Smooth muscle cell (in vitro differentiated cells): ENCODE measurements at regions not wholly inside any gene's neighbourhood (a gene's known extent, or its start where the extent isn't known, plus 50 kb on each side); places are given as distances from the start of the nearest gene placed in this dataset.

Source experiments
- DNase-seq: peaks from one replicate; lab custom pipeline; 2025; ENCODE audit not compliant: unreplicated experiment; lab: John Stamatoyannopoulos, UW
- H2AFZ ChIP-seq: fragments of 200-600 bp; sonication (generic); 2 replicates; pipeline ENCODE4 v1.6.0; 2016; ENCODE audit warnings: antibody characterized with exemption, low read depth, mild to moderate bottlenecking
- H3F3A ChIP-seq: fragments of 200-600 bp; sonication (generic); 2 replicates; pipeline ENCODE4 v1.6.0; 2017; ENCODE audit warnings: antibody characterized with exemption, low read depth
- H3K27ac ChIP-seq: fragments of 200-600 bp; sonication (generic); 2 replicates; pipeline ENCODE4 v1.5.1; 2016; ENCODE audit warnings: low read depth, mild to moderate bottlenecking
- H3K27me3 ChIP-seq: fragments of 200-600 bp; sonication (generic); 2 replicates; pipeline ENCODE4 v1.6.1; 2016; ENCODE audit warnings: low read depth, mild to moderate bottlenecking
- H3K36me3 ChIP-seq: fragments of 200-600 bp; sonication (generic); 2 replicates; pipeline ENCODE4 v1.5.1; 2016; ENCODE audit warnings: low read depth
- H3K4me1 ChIP-seq: fragments of 200-600 bp; sonication (generic); 2 replicates; pipeline ENCODE4 v1.5.1; 2016; ENCODE audit warnings: low read depth
- H3K4me2 ChIP-seq: fragments of 200-600 bp; sonication (generic); 2 replicates; pipeline ENCODE4 v1.6.0; 2016; ENCODE audit warnings: mild to moderate bottlenecking
- H3K4me3 ChIP-seq: fragments of 200-600 bp; sonication (generic); 2 replicates; pipeline ENCODE4 v1.5.1; 2016; ENCODE audit warnings: mild to moderate bottlenecking
- H3K79me2 ChIP-seq: fragments of 200-600 bp; sonication (generic); 2 replicates; pipeline ENCODE4 v1.6.0; 2016; ENCODE audit warnings: low read depth, mild to moderate bottlenecking
- H3K9ac ChIP-seq: fragments of 200-600 bp; sonication (generic); 2 replicates; pipeline ENCODE4 v1.6.0; 2016; ENCODE audit warnings: low read depth
- H3K9me3 ChIP-seq: fragments of 200-600 bp; sonication (generic); replicated peaks from 2 replicates; pipeline ENCODE4 v1.5.1; 2016; ENCODE audit warnings: low read depth
- H4K20me1 ChIP-seq: fragments of 200-600 bp; sonication (generic); 2 replicates; pipeline ENCODE4 v1.6.0; 2016; ENCODE audit warnings: low read depth
- WGBS: methylation state at CpG from one replicate; pipeline ENCODE4 v1.1.7; 2016; ENCODE audit warnings: low lambda C conversion rate; 5-methylcytosine and 5-hydroxymethylcytosine counted together
- TF ChIP-seq, protein P1 (sequence below): fragments of 200-600 bp; sonication (generic); IDR thresholded peaks from 2 replicates; pipeline ENCODE4 v1.5.1; 2017; ENCODE audit warnings: borderline replicate concordance, mild to moderate bottlenecking, antibody characterized with exemption; ENCODE audit not compliant: insufficient read depth, poor library complexity, severe bottlenecking

DNA sequence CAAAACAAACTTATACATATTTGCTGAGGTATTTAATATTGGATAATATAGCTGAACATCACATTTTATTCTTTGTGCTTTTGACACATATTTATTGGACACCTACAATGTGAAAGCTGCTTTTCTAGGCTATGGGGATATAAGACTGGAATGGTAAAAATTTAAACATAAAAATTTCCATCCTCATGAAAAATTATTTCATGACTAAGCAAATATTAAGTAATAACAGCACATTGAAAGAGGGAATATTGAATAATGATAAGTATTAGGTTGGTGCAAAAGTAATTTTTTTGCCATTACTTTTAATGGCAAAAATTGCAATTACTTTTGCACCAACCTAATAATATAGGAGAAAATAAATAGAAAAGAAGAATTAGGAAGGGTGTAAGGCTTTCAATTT is 972.5 kb upstream of the CDH8 start:
- TF ChIP-seq, protein P1, sequence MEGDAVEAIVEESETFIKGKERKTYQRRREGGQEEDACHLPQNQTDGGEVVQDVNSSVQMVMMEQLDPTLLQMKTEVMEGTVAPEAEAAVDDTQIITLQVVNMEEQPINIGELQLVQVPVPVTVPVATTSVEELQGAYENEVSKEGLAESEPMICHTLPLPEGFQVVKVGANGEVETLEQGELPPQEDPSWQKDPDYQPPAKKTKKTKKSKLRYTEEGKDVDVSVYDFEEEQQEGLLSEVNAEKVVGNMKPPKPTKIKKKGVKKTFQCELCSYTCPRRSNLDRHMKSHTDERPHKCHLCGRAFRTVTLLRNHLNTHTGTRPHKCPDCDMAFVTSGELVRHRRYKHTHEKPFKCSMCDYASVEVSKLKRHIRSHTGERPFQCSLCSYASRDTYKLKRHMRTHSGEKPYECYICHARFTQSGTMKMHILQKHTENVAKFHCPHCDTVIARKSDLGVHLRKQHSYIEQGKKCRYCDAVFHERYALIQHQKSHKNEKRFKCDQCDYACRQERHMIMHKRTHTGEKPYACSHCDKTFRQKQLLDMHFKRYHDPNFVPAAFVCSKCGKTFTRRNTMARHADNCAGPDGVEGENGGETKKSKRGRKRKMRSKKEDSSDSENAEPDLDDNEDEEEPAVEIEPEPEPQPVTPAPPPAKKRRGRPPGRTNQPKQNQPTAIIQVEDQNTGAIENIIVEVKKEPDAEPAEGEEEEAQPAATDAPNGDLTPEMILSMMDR = no peak
- Histone ChIP-seq H3K36me3 (no peaks in the 10 kb centered on the region), H3K27ac (no peak overlapping the region)

DNA sequence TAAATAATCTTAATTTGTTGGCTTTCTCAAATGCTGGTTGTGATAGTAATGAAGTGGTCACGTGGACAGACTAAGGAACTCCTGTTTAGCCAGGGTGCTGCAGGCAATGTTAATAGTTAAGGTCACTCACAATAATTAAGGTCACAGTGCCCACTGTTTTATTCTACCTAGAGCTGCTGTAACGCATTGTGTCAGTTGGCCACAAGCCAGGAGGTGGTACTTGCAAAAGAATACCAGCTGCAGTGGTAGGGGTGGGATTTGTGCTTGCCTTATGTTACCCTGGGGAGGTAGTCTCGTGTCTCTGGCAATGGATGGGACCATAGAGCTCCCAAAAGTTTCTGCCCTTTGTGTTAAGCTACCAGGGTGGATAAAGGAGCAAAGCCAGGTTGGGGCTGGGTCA is 969.1 kb upstream of the CDH8 start:
- 80% methylated on average over 3 of the region's 3 CpGs for WGBS
- TF ChIP-seq, protein P1 = no peak
- no peaks in the 10 kb centered on the region for H3K9me3 ChIP-seq

More for the DNA sequence above, 972.5 kb upstream of the CDH8 start:
- no peak overlapping the region for H3K9ac ChIP-seq
- no peaks in the 10 kb centered on the region for H4K20me1 ChIP-seq
- H3K27me3 ChIP-seq = no peaks in the 10 kb centered on the region
- no peaks in the 10 kb centered on the region for H3K9me3 ChIP-seq
- H3K4me3 ChIP-seq = no peak overlapping the region
- no peaks in the 10 kb centered on the region for H3K4me1 ChIP-seq
- no peaks in the 10 kb centered on the region for H3K79me2 ChIP-seq
- no peak overlapping the region for H2AFZ ChIP-seq
- H3F3A ChIP-seq = no peaks in the 10 kb centered on the region
- no peak overlapping the region for H3K4me2 ChIP-seq
- DNase-seq = no peak

DNA sequence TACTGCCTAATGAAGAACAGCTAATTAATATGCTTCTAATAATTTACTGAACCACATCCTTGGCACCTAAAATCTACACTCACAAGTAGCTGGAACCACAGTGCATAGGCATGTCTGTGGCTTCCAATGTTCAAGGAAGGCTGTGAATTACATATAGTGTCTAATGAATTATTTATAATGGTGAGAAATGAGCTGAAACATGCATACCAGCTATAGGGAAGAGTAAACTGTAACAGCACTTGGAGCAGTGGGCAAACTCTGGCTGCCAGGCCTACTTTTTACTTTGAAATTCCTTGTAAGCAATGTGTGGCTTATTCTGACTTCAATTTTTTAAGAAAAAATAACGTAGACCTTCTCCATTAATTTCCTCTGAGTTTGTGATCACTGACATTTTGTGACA is 953.2 kb upstream of the CDH8 start:
- H3K79me2 ChIP-seq = no peaks in the 10 kb centered on the region
- no peaks in the 10 kb centered on the region for H3F3A ChIP-seq
- H3K27ac ChIP-seq = no peak overlapping the region
- H4K20me1 ChIP-seq = no peaks in the 10 kb centered on the region
- DNase-seq = no peak
- 77% methylated on average over 1 of the region's 1 CpG for WGBS
- no peaks in the 10 kb centered on the region for H3K9me3 ChIP-seq
- H3K36me3 ChIP-seq = no peaks in the 10 kb centered on the region
- H3K9ac ChIP-seq = no peak overlapping the region
- TF ChIP-seq, protein P1 = no peak
- no peak overlapping the region for H2AFZ ChIP-seq
- H3K4me3 ChIP-seq = no peak overlapping the region
- no peaks in the 10 kb centered on the region for H3K4me1 ChIP-seq
- H3K27me3 ChIP-seq = no peaks in the 10 kb centered on the region
- H3K4me2 ChIP-seq = no peak overlapping the region

More for the DNA sequence above, 969.1 kb upstream of the CDH8 start:
- H3K4me2 ChIP-seq = no peak overlapping the region
- no peaks in the 10 kb centered on the region for H3K27me3 ChIP-seq
- no peaks in the 10 kb centered on the region for H3K4me1 ChIP-seq
- DNase-seq = no peak
- H2AFZ ChIP-seq = no peak overlapping the region
- no peaks in the 10 kb centered on the region for H3K36me3 ChIP-seq
- H3K4me3 ChIP-seq = no peak overlapping the region
- H4K20me1 ChIP-seq = no peaks in the 10 kb centered on the region
- no peak overlapping the region for H3K27ac ChIP-seq
- H3K9ac ChIP-seq = no peak overlapping the region
- no peaks in the 10 kb centered on the region for H3F3A ChIP-seq
- H3K79me2 ChIP-seq = no peaks in the 10 kb centered on the region

DNA sequence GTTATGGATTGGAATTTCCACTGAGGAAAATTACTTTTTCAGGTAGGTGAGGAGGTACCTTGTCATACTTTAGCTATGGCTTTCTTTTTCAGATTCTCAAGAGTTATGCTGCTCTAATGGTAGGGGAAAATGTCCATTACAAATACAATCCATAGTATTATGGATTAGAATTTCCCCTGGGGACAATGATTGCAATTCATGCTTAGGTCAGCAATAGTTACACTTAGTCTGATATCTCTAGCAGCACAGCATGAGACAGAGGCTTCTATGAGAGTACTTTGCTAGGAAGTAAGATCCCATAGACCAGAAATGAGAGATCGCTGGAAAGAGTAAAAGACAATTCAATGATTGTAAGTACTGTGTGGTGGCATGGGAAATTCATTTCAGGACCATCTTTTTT is 949.5 kb upstream of the CDH8 start:
- no peaks in the 10 kb centered on the region for H4K20me1 ChIP-seq
- no peaks in the 10 kb centered on the region for H3K27me3 ChIP-seq
- WGBS = 89% methylated on average over 1 of the region's 1 CpG

More for the DNA sequence above, 949.5 kb upstream of the CDH8 start:
- no peak overlapping the region for H2AFZ ChIP-seq
- no peaks in the 10 kb centered on the region for H3K9me3 ChIP-seq
- no peaks in the 10 kb centered on the region for H3K36me3 ChIP-seq
- no peaks in the 10 kb centered on the region for H3K79me2 ChIP-seq
- TF ChIP-seq, protein P1 = no peak
- no peaks in the 10 kb centered on the region for H3F3A ChIP-seq
- no peak overlapping the region for H3K9ac ChIP-seq
- no peak for DNase-seq
- no peak overlapping the region for H3K4me2 ChIP-seq
- H3K4me1 ChIP-seq = no peaks in the 10 kb centered on the region
- H3K27ac ChIP-seq = no peak overlapping the region
- H3K4me3 ChIP-seq = no peak overlapping the region
